ENCODE measurements at regions not wholly inside any gene's neighbourhood (a gene's known extent, or its start where the extent isn't known, plus 50 kb on each side); places are given as distances from the start of the nearest gene placed in this dataset.

DNA sequence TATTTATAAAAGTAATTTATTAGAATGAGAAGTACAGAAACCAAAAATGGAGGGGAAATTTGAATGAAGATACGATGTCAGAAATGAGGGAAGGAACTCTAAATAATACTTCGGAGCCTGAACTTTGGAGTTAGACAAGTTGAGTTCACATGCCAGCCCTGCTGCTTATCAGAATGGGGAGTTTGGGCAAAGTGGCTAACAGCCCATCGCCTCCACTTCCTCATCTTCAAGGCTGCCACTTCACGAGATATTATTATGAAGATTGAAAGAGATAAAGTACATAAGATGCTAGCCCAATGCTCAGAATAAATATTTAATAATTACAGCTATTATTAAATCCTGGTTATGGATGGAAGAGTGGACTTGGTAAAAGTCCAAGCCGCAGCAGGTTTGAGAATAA, 56.2 kb upstream of the ABCA1 start:
- H3K27ac ChIP-seq (ENCODE audit: low read length), result no peak overlapping the region
- H3F3A ChIP-seq (ENCODE audit: insufficient read depth, low read length, poor library complexity, severe bottlenecking), result no peaks in the 10 kb centered on the region
- no peaks in the 10 kb centered on the region for H3K27me3 ChIP-seq (ENCODE audit: insufficient read depth, low read depth, low read length)
- no peak overlapping the region for H3K4me3 ChIP-seq (ENCODE audit: low read length)
- H3K4me2 ChIP-seq (ENCODE audit: low read length), result no peak overlapping the region
- H2AFZ ChIP-seq (ENCODE audit: low read depth, low read length), result no peak overlapping the region
- H3K9me2 ChIP-seq (ENCODE audit: insufficient read depth, low read length), result no peaks in the 10 kb centered on the region
- H3K9me3 ChIP-seq (ENCODE audit: low read length), result no peaks in the 10 kb centered on the region
- H3K79me2 ChIP-seq (replicated peaks; ENCODE audit: insufficient read depth, low read length), result no peaks in the 10 kb centered on the region
- H3K9ac ChIP-seq (ENCODE audit: low read length), result no peak overlapping the region
- no peaks in the 10 kb centered on the region for H3K36me3 ChIP-seq (ENCODE audit: insufficient read depth, low read length)
- no peak for TF ChIP-seq POLR2AphosphoS5 (IDR thresholded peaks at IDR 0.05)
- no peak for TF ChIP-seq EP300 (conservative IDR thresholded peaks at IDR 0.05; ENCODE audit: poor library complexity, severe bottlenecking)
- no peak for TF ChIP-seq RAD21 (conservative IDR thresholded peaks at IDR 0.05)
- TF ChIP-seq MXI1 (conservative IDR thresholded peaks at IDR 0.05; ENCODE audit: poor library complexity, severe bottlenecking), result no peak
- no peak for TF ChIP-seq TAF1 (IDR thresholded peaks at IDR 0.05; ENCODE audit: low read depth)
- TF ChIP-seq, protein P1, sequence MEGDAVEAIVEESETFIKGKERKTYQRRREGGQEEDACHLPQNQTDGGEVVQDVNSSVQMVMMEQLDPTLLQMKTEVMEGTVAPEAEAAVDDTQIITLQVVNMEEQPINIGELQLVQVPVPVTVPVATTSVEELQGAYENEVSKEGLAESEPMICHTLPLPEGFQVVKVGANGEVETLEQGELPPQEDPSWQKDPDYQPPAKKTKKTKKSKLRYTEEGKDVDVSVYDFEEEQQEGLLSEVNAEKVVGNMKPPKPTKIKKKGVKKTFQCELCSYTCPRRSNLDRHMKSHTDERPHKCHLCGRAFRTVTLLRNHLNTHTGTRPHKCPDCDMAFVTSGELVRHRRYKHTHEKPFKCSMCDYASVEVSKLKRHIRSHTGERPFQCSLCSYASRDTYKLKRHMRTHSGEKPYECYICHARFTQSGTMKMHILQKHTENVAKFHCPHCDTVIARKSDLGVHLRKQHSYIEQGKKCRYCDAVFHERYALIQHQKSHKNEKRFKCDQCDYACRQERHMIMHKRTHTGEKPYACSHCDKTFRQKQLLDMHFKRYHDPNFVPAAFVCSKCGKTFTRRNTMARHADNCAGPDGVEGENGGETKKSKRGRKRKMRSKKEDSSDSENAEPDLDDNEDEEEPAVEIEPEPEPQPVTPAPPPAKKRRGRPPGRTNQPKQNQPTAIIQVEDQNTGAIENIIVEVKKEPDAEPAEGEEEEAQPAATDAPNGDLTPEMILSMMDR (IDR thresholded peaks at IDR 0.05; ENCODE audit: poor library complexity, severe bottlenecking), result no peak
- TF ChIP-seq SMC3 (conservative IDR thresholded peaks at IDR 0.05; ENCODE audit: poor library complexity), result no peak
- TF ChIP-seq EZH2 (IDR thresholded peaks at IDR 0.05; ENCODE audit: borderline replicate concordance, insufficient read depth, low read length, poor library complexity, severe bottlenecking), result no peak
- TF ChIP-seq, protein P2, sequence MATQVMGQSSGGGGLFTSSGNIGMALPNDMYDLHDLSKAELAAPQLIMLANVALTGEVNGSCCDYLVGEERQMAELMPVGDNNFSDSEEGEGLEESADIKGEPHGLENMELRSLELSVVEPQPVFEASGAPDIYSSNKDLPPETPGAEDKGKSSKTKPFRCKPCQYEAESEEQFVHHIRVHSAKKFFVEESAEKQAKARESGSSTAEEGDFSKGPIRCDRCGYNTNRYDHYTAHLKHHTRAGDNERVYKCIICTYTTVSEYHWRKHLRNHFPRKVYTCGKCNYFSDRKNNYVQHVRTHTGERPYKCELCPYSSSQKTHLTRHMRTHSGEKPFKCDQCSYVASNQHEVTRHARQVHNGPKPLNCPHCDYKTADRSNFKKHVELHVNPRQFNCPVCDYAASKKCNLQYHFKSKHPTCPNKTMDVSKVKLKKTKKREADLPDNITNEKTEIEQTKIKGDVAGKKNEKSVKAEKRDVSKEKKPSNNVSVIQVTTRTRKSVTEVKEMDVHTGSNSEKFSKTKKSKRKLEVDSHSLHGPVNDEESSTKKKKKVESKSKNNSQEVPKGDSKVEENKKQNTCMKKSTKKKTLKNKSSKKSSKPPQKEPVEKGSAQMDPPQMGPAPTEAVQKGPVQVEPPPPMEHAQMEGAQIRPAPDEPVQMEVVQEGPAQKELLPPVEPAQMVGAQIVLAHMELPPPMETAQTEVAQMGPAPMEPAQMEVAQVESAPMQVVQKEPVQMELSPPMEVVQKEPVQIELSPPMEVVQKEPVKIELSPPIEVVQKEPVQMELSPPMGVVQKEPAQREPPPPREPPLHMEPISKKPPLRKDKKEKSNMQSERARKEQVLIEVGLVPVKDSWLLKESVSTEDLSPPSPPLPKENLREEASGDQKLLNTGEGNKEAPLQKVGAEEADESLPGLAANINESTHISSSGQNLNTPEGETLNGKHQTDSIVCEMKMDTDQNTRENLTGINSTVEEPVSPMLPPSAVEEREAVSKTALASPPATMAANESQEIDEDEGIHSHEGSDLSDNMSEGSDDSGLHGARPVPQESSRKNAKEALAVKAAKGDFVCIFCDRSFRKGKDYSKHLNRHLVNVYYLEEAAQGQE (IDR thresholded peaks at IDR 0.05; ENCODE audit: borderline replicate concordance), result no peak
- no peaks in the 10 kb centered on the region for H4K20me1 ChIP-seq (ENCODE audit: insufficient read depth)

DNA sequence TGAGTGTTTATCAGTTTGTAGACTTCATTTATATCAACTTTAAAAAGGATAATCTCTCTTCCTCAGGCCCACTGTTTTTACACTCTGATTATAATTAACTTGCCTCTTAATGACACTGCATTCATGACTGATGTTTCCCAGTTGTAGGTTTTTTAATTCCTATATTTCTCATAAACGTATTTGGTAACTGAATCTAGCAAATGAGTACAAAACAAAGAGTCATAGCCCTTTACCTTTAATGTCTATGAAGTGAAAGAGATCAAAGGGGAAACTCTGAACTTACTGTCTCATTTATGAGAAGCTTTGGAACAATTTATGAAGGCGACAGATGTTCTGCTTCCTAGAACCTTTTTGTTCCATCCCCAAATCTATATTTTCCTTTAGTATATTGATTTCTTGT, 56.6 kb upstream of the ABCA1 start:
- H2AFZ ChIP-seq (ENCODE audit: low read depth, low read length), result no peak overlapping the region
- no peak overlapping the region for H3K27ac ChIP-seq (ENCODE audit: low read length)
- H3K4me2 ChIP-seq (ENCODE audit: low read length), result no peak overlapping the region
- no peaks in the 10 kb centered on the region for H3K9me2 ChIP-seq (ENCODE audit: insufficient read depth, low read length)
- no peak overlapping the region for H3K9ac ChIP-seq (ENCODE audit: low read length)
- H3K4me3 ChIP-seq (ENCODE audit: low read length), result no peak overlapping the region
- H3K79me2 ChIP-seq (replicated peaks; ENCODE audit: insufficient read depth, low read length), result no peaks in the 10 kb centered on the region
- H4K20me1 ChIP-seq (ENCODE audit: insufficient read depth), result no peaks in the 10 kb centered on the region
- H3F3A ChIP-seq (ENCODE audit: insufficient read depth, low read length, poor library complexity, severe bottlenecking), result no peaks in the 10 kb centered on the region
- TF ChIP-seq, protein P1 (IDR thresholded peaks at IDR 0.05; ENCODE audit: poor library complexity, severe bottlenecking), result no peak
- no peak for TF ChIP-seq MXI1 (conservative IDR thresholded peaks at IDR 0.05; ENCODE audit: poor library complexity, severe bottlenecking)
- no peak for TF ChIP-seq POLR2AphosphoS5 (IDR thresholded peaks at IDR 0.05)
- TF ChIP-seq SMC3 (conservative IDR thresholded peaks at IDR 0.05; ENCODE audit: poor library complexity), result no peak
- no peak for TF ChIP-seq EZH2 (IDR thresholded peaks at IDR 0.05; ENCODE audit: borderline replicate concordance, insufficient read depth, low read length, poor library complexity, severe bottlenecking)
- no peak for TF ChIP-seq RAD21 (conservative IDR thresholded peaks at IDR 0.05)
- TF ChIP-seq TAF1 (IDR thresholded peaks at IDR 0.05; ENCODE audit: low read depth), result no peak
- TF ChIP-seq, protein P2 (IDR thresholded peaks at IDR 0.05; ENCODE audit: borderline replicate concordance), result no peak
- no peak for TF ChIP-seq EP300 (conservative IDR thresholded peaks at IDR 0.05; ENCODE audit: poor library complexity, severe bottlenecking)
- H3K27me3 ChIP-seq (ENCODE audit: insufficient read depth, low read depth, low read length), result no peaks in the 10 kb centered on the region
- no peaks in the 10 kb centered on the region for H3K36me3 ChIP-seq (ENCODE audit: insufficient read depth, low read length)
- H3K9me3 ChIP-seq (ENCODE audit: low read length), result no peaks in the 10 kb centered on the region
